Ovary (tissue), 3 donors: ENCODE measurements at regions not wholly inside any gene's neighbourhood (a gene's known extent, or its start where the extent isn't known, plus 50 kb on each side); places are given as distances from the start of the nearest gene placed in this dataset.

Experiments used
- CTCF ChIP-seq, 3 donors: fragments of 450-650 bp in 2 of 3; fragments of 200-600 bp in 1 of 3; IDR thresholded peaks; one replicate each; pipeline versions ENCODE4 v1.5.1 to v1.8.0; 2016 to 2022; ENCODE audit warnings: antibody characterized with exemption in 3 of 3, mild to moderate bottlenecking in 1 of 3
- EP300 ChIP-seq: sonication (generic); formaldehyde crosslinking; IDR thresholded peaks from one replicate; pipeline ENCODE4 v1.6.1; 2017; ENCODE audit warnings: antibody characterized with exemption
- POLR2A ChIP-seq: fragments of 450-650 bp; IDR thresholded peaks from one replicate; pipeline ENCODE4 v1.6.1; 2017; ENCODE audit warnings: antibody characterized with exemption, mild to moderate bottlenecking, moderate library complexity
- donor health status: DM: no; HTN: no; CAD: no.

- TF ChIP-seq POLR2A (no peak), CTCF (IDR thresholded peaks at IDR 0.05) (no peak), EP300 (no peak)
Observed at GRCh38 chrX:95536661-95537060, 1148.0 kb upstream of the DIAPH2 start.
